ENCODE measurements at regions not wholly inside any gene's neighbourhood (a gene's known extent, or its start where the extent isn't known, plus 50 kb on each side); places are given as distances from the start of the nearest gene placed in this dataset.

DNA sequence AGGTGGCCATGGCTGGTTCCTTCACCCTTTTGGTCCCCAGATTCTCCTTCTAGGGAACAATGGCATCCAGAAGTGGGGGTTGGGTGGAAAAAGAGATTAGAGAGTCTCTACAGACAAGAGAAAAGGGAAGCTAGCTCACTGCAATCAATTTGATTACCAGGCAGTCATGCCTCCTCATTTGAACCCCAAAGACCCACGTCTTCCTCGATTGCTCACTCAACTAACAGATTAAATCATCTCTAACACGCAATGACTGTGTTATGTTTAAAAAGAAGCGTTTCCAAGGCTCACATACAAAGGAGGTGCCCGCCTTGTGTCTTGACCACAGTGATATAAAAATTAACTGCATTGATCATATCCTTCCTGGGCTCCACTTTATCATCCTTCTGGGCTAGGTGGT lies 57.6 kb downstream of the BHLHE40 start:
- H3K27me3 ChIP-seq (ENCODE audit: insufficient read depth, low read length): no peaks in the 10 kb centered on the region
- H3K79me1 ChIP-seq (ENCODE audit: insufficient read depth, low read depth, low read length, poor library complexity, severe bottlenecking): no peaks in the 10 kb centered on the region
- no peaks in the 10 kb centered on the region; the same call in 1 of the 2 replicates for H3K27me3 Mint-ChIP-seq (ENCODE audit: low read depth)
- no peak overlapping the region for H2AK5ac ChIP-seq (ENCODE audit: insufficient read length, low read length)
- no peak overlapping the region for H3K18ac ChIP-seq (ENCODE audit: insufficient read length, low read depth, low read length)
- no peak overlapping the region for H3T11ph ChIP-seq (ENCODE audit: low read length)
- no peak overlapping the region for H2BK20ac ChIP-seq (ENCODE audit: low read depth, low read length, poor library complexity, severe bottlenecking)
- H3K9ac ChIP-seq (ENCODE audit: extremely low read depth, insufficient read length, low read length): no peak overlapping the region
- no CpG with 5 or more reads among the region's 5 CpGs for WGBS (ENCODE audit: extremely low coverage, insufficient read length, low lambda C conversion rate)
- no peak overlapping the region for H3K27ac ChIP-seq (ENCODE audit: insufficient read length, low read depth, low read length)
- no peak overlapping the region for H2BK120ac ChIP-seq (ENCODE audit: low read depth, low read length, poor library complexity, severe bottlenecking)
- H3K4ac ChIP-seq (ENCODE audit: low read depth, low read length): no peak overlapping the region
- H2BK12ac ChIP-seq (ENCODE audit: insufficient read length, low read depth, low read length): no peak overlapping the region
- no peaks in the 10 kb centered on the region for H3K79me2 ChIP-seq (ENCODE audit: insufficient read depth, low read length)
- no peaks in the 10 kb centered on the region for H3K23me2 ChIP-seq (ENCODE audit: insufficient read length, low read depth, low read length, poor library complexity, severe bottlenecking)
- no peak overlapping the region for H3K14ac ChIP-seq (ENCODE audit: insufficient read depth, low read length)
- TF ChIP-seq, protein P1, sequence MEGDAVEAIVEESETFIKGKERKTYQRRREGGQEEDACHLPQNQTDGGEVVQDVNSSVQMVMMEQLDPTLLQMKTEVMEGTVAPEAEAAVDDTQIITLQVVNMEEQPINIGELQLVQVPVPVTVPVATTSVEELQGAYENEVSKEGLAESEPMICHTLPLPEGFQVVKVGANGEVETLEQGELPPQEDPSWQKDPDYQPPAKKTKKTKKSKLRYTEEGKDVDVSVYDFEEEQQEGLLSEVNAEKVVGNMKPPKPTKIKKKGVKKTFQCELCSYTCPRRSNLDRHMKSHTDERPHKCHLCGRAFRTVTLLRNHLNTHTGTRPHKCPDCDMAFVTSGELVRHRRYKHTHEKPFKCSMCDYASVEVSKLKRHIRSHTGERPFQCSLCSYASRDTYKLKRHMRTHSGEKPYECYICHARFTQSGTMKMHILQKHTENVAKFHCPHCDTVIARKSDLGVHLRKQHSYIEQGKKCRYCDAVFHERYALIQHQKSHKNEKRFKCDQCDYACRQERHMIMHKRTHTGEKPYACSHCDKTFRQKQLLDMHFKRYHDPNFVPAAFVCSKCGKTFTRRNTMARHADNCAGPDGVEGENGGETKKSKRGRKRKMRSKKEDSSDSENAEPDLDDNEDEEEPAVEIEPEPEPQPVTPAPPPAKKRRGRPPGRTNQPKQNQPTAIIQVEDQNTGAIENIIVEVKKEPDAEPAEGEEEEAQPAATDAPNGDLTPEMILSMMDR (conservative IDR thresholded peaks at IDR 0.05): no peak
- H3K4me2 ChIP-seq (ENCODE audit: insufficient read depth, insufficient read length, low read length): no peak overlapping the region
- no peak overlapping the region for H3K4me3 Mint-ChIP-seq
- H3K27ac Mint-ChIP-seq: no peak overlapping the region
- DNase-seq: no peak
- H3K56ac ChIP-seq (ENCODE audit: insufficient read length, low read depth, low read length): no peak overlapping the region
- H2BK5ac ChIP-seq (ENCODE audit: insufficient read length, low read length): no peak overlapping the region
- no peaks in the 10 kb centered on the region for H3K36me3 Mint-ChIP-seq (ENCODE audit: insufficient read depth in 1 of 3, low read depth in 3 of 3)
- H4K8ac ChIP-seq (replicated peaks; ENCODE audit: insufficient read length, low read depth, low read length): no peak overlapping the region
- no peak overlapping the region for H2BK15ac ChIP-seq (ENCODE audit: low read depth, low read length)
- H4K91ac ChIP-seq (ENCODE audit: insufficient read length, low read depth, low read length): no peak overlapping the region
- no peaks in the 10 kb centered on the region for H3K4me1 ChIP-seq (ENCODE audit: insufficient read depth, low read length)
- H3K23ac ChIP-seq (ENCODE audit: insufficient read length, low read depth, low read length): no peak overlapping the region
- H4K20me1 ChIP-seq (ENCODE audit: control insufficient read depth, insufficient read depth, insufficient read length): no peaks in the 10 kb centered on the region
- H3K4me1 Mint-ChIP-seq: peaks cover 0 to 3% of the 10 kb centered on the region in 2 experiments; a peak in 2 of 4 replicates
- no peaks in the 10 kb centered on the region for H3K9me3 Mint-ChIP-seq
- H3K9me3 ChIP-seq (ENCODE audit: control insufficient read depth, low read depth, low read length): no peaks in the 10 kb centered on the region
- no peak overlapping the region for H4K5ac ChIP-seq (ENCODE audit: insufficient read length, low read depth, low read length)
- H2AFZ ChIP-seq (ENCODE audit: low read length): no peak overlapping the region
